Head of caudate nucleus (tissue), 42 donors: ENCODE measurements at regions not wholly inside any gene's neighbourhood (a gene's known extent, or its start where the extent isn't known, plus 50 kb on each side); places are given as distances from the start of the nearest gene placed in this dataset.

ENCODE experiments used
- DNase-seq, 42 donors: peaks; one replicate each; pipeline versions ENCODE4 v3.0.0 to v3.0.0-alpha.2; 2020 to 2021; ENCODE audit warnings: mixed read lengths in 7 of 42
- intact Hi-C: fragments of 100-400 bp; cut with DNase I; formaldehyde crosslinking; loops from one replicate; pipeline ENCODE4 v1.15.0; 2022

DNA sequence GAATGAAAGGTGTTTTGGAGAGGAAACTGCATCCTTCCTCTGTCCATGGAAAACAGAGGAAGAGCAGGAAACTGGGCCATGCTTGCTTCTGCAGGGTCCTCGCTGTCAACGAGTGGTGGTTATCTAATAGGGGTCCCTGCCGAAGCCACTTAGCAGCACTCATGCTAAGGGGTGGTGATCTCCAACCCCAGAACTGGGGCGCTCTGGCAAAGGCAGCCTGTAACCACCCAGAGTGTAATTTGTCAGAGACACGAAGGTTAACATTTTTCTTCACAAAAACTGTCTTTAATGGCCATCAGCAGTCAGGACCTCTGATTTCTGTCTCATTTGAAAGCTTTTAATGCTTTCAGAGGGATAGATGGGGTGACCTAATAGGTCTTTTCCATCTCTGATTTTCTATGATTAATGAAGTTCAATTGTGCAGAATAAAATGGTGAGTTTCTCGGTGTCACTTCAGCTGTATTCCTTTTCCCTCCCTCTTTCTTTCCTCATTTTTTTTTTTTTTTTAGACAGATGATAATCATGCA lies 231.3 kb upstream of the CELF4 start:
- DNase-seq = no peak
- intact Hi-C loops = no loop called here

- intact Hi-C loops = no loop called here
- DNase-seq = no peak
Observed at GRCh38 chr18:37787452-37787851, 221.9 kb upstream of the CELF4 start.

- intact Hi-C loops = no loop called here
- DNase-seq = peak in 15 of 42 donors; percentile 8 to 46 (median 26)
Observed at GRCh38 chr18:37783771-37784170, 218.2 kb upstream of the CELF4 start.

DNA sequence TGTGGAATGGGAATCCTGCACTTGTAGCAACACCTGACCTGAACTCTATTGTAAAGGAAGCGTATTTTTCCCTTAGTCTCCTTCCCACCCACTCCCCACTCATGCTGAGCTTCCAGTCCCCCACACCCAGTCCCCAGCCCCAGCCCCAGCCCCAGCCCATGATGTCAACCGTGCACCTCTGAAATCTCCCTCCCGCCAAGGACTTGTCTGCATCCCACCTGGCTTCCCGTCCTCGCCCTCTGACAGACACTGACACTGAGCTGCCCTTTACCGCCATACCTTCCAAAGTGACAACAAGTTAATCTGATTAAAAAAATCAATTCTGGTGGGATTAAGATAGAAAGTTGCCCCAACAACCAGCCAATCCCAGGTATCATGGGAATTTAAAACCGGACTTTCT lies 213.6 kb upstream of the CELF4 start:
- intact Hi-C loops = no loop called here
- DNase-seq = no peak

DNA sequence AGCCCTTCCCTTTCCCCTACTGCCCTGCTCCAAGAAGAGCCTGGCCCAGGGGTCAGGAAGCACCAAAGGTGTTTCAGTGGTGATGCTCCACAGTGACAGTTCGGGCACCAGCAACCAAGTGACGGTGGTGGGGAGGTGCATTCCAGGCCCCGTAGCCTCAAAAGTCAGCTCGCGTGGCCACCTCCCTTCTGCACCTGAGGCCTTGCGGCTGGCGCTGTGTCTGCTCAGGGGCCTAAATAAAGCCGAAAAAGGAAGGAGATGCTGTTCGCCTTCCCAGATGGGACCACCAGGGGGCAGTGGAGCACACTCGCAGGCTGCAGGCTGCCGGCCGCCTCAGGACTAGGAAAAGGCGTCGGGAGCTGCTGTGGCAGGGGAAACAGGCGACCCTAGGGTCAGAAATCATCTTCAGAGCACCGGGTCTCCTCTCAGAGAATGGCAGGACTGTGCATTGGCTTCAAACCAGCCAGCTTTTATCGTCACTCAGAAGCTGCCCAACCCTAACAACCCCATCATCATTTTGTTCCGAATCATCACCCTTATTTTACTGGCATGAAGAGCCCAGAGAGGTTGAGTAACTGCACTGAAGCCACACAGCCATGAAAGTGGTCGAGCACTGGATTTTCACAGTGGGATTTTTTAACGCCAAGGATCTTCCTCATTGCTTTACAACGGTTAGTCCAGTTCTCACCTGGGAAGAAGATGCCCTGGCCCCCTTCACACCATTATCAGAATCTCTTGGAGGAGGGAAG lies 213.0 kb upstream of the CELF4 start:
- intact Hi-C loops = no loop called here
- peak; percentile 66 to 94 (median 85) for DNase-seq

DNA sequence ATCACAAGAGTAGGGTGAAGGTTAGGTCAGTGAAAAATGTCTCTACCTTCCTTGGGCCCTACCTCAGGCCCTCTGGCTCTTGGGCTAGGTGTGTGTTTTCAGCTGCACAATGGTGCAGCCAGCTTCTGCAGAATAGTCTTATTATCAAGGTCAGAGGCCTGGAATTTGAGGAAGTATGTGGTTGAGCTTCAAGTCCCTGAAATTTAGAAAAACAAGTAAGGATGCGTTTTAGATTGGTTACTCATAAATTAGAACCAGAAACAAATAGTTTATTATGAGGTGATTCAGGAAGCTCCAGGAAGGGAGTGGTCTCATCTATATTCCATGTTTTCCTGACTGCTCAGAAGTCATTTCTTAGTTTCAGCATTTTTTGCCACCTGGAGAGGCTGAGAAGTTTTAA lies 204.2 kb upstream of the CELF4 start:
- intact Hi-C loops = no loop called here
- DNase-seq = no peak

GRCh38 chr18:37764541-37765288 lies 199.1 kb upstream of the CELF4 start:
- DNase-seq = peak in 6 of 42 donors; percentile 9 to 47 (median 15)
- intact Hi-C loops = no loop called here

DNA sequence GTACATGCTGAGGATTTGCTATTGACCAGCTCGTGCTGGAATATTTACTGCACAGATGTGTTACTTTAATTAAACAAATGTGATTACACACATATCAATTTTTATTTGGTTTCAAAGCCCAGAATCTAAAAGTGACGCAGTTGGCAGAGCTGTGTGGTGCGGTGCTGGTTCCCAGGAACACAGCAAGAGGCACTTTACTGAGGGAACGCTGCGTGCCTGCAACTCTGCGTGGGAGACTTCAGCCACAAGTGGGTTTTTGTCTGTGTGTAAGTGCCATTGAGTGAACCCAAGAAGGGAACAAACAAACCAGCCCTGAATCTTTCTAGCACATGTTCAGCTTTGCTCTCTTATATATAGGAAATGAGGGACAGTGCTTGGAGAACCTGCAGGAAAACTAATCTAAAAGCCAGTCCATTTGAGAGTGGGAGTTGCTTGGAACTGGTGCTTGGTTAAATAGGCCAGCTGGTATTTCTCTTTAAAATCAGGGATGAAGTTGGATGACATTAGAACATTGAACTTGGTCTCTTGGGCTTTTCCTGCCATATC lies 196.6 kb upstream of the CELF4 start:
- peak in 7 of 42 donors; percentile 10 to 42 (median 28) for DNase-seq
- intact Hi-C loops = no loop called here

DNA sequence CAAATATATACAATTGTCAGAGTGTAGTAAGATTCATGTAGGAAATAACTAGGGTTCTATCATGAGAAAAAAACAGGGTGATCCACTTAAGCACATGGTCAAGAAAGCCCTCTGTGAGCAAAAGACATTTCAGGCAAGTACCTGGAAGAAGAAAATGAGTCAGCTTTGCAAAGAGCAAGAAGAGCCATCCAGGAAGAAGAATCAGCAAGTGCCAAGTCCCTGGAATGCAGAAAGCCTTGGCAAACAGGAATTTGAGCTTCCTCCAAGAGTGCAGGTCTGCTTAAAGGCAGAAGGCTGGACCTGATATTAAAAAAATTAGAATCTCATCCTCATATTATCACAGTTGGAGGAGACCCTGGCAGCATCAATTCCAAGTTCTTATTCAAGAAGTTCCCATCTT lies 188.5 kb upstream of the CELF4 start:
- intact Hi-C loops = no loop called here

GRCh38 chr18:37742436-37742835 lies 176.8 kb upstream of the CELF4 start:
- intact Hi-C loops = no loop called here
- no peak for DNase-seq

More for the DNA sequence above, 188.5 kb upstream of the CELF4 start:
- DNase-seq = no peak

- DNase-seq = no peak
- intact Hi-C loops = no loop called here
Observed at GRCh38 chr18:37741032-37741623, 175.5 kb upstream of the CELF4 start.

GRCh38 chr18:37734406-37734805 lies 168.8 kb upstream of the CELF4 start:
- intact Hi-C loops = no loop called here
- peak in 1 of 42 donors; percentile 11 for DNase-seq

DNA sequence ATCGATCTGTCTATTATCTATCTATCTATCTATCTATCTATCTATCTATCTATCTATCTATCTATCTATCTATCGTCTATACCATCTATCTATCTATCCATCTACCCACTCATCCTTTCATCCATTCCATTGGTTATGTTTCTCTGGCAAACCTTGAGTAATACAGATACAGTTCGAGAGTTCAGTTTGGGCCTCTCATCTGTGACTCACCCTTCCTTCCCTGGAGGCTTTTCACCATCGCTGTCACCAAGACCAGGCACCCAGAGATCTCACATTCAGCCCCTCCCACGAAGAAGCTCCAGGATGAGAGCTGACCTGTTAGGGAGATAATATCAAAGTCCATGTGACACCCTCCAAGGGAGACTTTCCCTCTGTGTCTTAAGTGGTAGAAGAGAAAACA lies 164.1 kb upstream of the CELF4 start:
- intact Hi-C loops = no loop called here

GRCh38 chr18:37724206-37724605 lies 158.6 kb upstream of the CELF4 start:
- intact Hi-C loops = no loop called here
- peak in 1 of 42 donors; percentile 14 for DNase-seq

More for the DNA sequence above, 164.1 kb upstream of the CELF4 start:
- no peak for DNase-seq

GRCh38 chr18:37721544-37722522 lies 156.2 kb upstream of the CELF4 start:
- intact Hi-C loops = no loop called here
- peak in 1 of 42 donors; percentile 29 for DNase-seq

- no peak for DNase-seq
- intact Hi-C loops = no loop called here
Observed at GRCh38 chr18:37720663-37721062, 155.1 kb upstream of the CELF4 start.

DNA sequence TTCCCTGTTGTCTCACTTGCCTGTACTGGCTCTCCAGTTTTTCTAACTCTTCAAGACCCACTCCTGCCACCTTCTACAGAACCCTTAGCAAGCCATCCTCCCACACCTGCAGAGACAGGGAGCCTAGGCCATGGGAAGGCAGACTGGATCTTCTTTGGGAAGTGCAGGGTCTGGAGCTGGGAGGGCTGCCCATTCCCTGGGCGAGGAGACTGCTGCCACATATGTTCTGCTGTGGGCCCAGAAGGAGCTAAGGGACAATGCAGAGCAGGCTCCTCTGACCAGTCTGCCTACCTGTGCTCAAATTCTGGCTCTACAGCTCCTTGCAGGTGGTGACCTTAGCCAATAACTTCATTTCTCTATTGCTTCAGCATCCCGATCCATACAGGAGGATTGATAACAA lies 152.1 kb upstream of the CELF4 start:
- DNase-seq = no peak
- intact Hi-C loops = no loop called here

GRCh38 chr18:37717098-37717497 lies 151.5 kb upstream of the CELF4 start:
- intact Hi-C loops = no loop called here
- DNase-seq = no peak
